AG04450 (cell line): ENCODE measurements at regions not wholly inside any gene's neighbourhood (a gene's known extent, or its start where the extent isn't known, plus 50 kb on each side); places are given as distances from the start of the nearest gene placed in this dataset.

Source experiments
- CTCF ChIA-PET: fragments of 300-600, 350-600 bp; formaldehyde crosslinking; extraction: SDS; loops from one replicate; lab custom pipeline; 2022; ENCODE audit warnings: antibody characterized with exemption, inconsistent platforms; lab: Charles Lee
- POLR2A ChIA-PET: fragments of 350-600 bp; formaldehyde crosslinking; extraction: SDS; loops from one replicate; lab custom pipeline; 2021; ENCODE audit warnings: antibody characterized with exemption, inconsistent platforms; lab: Yijun Ruan, JAX
- DNase-seq: peaks from one replicate; pipeline ENCODE4 v3.0.0-alpha.2; 2011; ENCODE audit warnings: low read depth, low spot score
- H3K27ac ChIP-seq: one replicate; pipeline ENCODE4 v1.5.1; 2012; ENCODE audit warnings: low read depth, low read length, control low read depth
- H3K27me3 ChIP-seq: one replicate; pipeline ENCODE4 v1.6.0; 2012; ENCODE audit warnings: low read length; ENCODE audit not compliant: control insufficient read depth, insufficient read depth
- H3K4me3 ChIP-seq: 2 replicates; pipeline ENCODE4 v1.5.1; 2011; ENCODE audit warnings: mild to moderate bottlenecking, low read depth, low read length, control low read depth
- H3K9me3 ChIP-seq: 2 replicates; pipeline ENCODE4 v1.5.1; 2012; ENCODE audit warnings: low read length; ENCODE audit not compliant: control insufficient read depth, insufficient read depth
- CTCF ChIP-seq: IDR thresholded peaks from 2 replicates; pipeline ENCODE4 v1.5.1; 2011; ENCODE audit warnings: low read depth, low read length, control low read depth, inconsistent platforms

DNA sequence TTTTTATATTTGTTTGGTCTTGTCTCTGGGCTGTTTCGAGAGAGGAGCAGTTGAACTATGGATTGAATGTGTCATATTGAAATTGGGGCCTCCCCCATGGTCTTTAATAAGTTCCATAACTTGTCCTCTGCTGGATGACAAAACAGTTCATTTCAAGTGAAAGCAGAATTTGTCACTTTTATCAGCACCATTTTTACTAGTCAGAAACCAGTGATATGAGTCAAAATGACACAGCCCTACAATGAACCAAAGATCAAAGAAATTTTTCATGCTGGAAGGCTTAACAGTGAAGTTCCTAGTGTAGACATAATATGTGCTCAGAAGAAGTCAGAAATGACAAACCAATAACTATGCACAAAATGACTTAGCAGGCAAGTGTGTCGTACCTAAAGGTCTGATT, 133.6 kb upstream of the VWC2 start:
- CTCF ChIA-PET = no interaction called here
- DNase-seq = no peak
- no peak overlapping the region for H3K27ac ChIP-seq
- POLR2A ChIA-PET = no interaction called here
- no peaks in the 10 kb centered on the region for H3K27me3 ChIP-seq
- no peak overlapping the region for H3K4me3 ChIP-seq
- no peak for TF ChIP-seq CTCF
- H3K9me3 ChIP-seq = peaks cover 17% of the 10 kb centered on the region

- Histone ChIP-seq H3K4me3 (no peak overlapping the region), H3K27ac (no peak overlapping the region), H3K9me3 (peaks cover 24% of the 10 kb centered on the region), H3K27me3 (no peaks in the 10 kb centered on the region)
- DNase-seq = no peak
- no peak for TF ChIP-seq CTCF
- POLR2A ChIA-PET = no interaction called here
- CTCF ChIA-PET = no interaction called here
Measured at GRCh38 chr7:49643321-49643720, 130.1 kb upstream of the VWC2 start.

GRCh38 chr7:49643736-49644135, 129.7 kb upstream of the VWC2 start:
- H3K27me3 ChIP-seq = no peaks in the 10 kb centered on the region
- CTCF ChIA-PET = no interaction called here
- no peak overlapping the region for H3K4me3 ChIP-seq
- TF ChIP-seq CTCF = no peak
- no peak overlapping the region for H3K27ac ChIP-seq
- peaks cover 21% of the 10 kb centered on the region for H3K9me3 ChIP-seq
- POLR2A ChIA-PET = no interaction called here
- no peak for DNase-seq

- ChIA-PET CTCF (no interaction called here), POLR2A (no interaction called here)
Measured at GRCh38 chr7:49644396-49645166, 128.9 kb upstream of the VWC2 start.

More at GRCh38 chr7:49644396-49645166, 128.9 kb upstream of the VWC2 start:
- Histone ChIP-seq H3K4me3 (no peak overlapping the region), H3K9me3 (peaks cover 21% of the 10 kb centered on the region), H3K27me3 (no peaks in the 10 kb centered on the region), H3K27ac (no peak overlapping the region)
- no peak for DNase-seq
- no peak for TF ChIP-seq CTCF
